ENCODE measurements at regions not wholly inside any gene's neighbourhood (a gene's known extent, or its start where the extent isn't known, plus 50 kb on each side); places are given as distances from the start of the nearest gene placed in this dataset.

DNA sequence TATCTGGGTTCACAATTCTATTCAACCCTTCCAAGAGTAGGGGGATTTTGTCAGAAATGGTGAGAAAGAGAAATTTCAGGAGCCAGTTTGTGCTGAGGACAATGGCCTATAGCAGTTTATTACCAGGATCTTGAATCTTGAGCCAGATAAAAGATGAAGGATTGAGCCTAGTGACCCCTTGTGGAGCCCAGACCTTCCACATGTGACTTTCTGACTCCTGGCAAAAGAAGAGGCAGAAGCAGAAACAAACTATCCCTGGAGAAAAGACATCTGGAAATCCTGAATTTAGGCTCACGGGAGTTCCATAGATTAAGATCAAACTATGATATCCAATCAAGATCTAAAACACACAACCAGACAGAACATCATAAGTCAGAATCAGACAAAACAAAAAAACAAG lies 60.9 kb upstream of the CHRM2 start:
- Histone ChIP-seq H3K9me3 (ENCODE audit: insufficient read depth, low read depth, low read length) (no peaks in the 10 kb centered on the region), H3K9ac (ENCODE audit: low read depth, low read length) (no peak overlapping the region), H3K4me1 (ENCODE audit: insufficient read depth, low read length) (no peaks in the 10 kb centered on the region), H3K36me3 (ENCODE audit: insufficient read depth, low read depth, low read length) (no peaks in the 10 kb centered on the region), H3K4me3 (ENCODE audit: low read length) (no peak overlapping the region), H3K27ac (ENCODE audit: low read length) (no peak overlapping the region), H3K27me3 (ENCODE audit: insufficient read depth, low read length) (no peaks in the 10 kb centered on the region)

DNA sequence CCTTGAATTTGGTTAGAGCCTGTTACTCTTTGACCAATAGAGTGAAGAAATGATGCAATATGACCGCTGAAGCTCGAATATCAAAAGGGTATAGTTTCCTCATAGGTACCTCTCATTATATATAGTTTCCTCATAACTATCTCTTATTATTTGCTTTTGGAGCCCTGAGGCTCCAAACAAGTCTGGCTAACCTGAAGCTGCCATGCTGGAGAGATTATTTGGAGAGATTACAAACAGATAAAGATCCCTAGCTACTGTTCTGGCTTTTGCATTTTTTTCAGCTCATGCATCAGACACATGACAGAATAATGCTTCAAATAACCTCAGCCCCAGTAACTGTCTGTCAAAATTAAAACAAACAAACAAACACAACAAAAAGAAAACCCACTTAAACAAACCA lies 65.4 kb upstream of the CHRM2 start:
- Histone ChIP-seq H3K9ac (ENCODE audit: low read depth, low read length) (no peak overlapping the region), H3K36me3 (ENCODE audit: insufficient read depth, low read depth, low read length) (no peaks in the 10 kb centered on the region), H3K4me3 (ENCODE audit: low read length) (no peak overlapping the region), H3K27me3 (ENCODE audit: insufficient read depth, low read length) (no peaks in the 10 kb centered on the region), H3K4me1 (ENCODE audit: insufficient read depth, low read length) (no peaks in the 10 kb centered on the region), H3K9me3 (ENCODE audit: insufficient read depth, low read depth, low read length) (no peaks in the 10 kb centered on the region), H3K27ac (ENCODE audit: low read length) (no peak overlapping the region)

DNA sequence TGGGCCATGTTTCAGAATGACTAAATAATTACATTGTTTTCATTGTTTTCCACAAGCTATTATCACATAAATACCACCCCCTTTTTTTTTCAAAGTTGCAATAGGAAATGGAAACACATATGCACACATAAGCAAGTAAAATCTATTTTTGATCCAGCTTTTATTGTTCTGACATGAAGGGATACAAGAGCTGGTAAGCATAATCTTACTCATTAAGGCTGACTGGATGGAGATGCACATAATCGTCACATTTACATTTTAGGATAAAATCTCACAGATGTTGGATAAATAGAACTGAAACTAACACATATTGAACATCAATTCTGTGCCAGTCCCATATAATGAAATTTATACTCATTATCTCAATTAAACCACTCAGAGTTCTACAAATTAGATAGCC lies 84.5 kb upstream of the CHRM2 start:
- Histone ChIP-seq H3K27me3 (ENCODE audit: insufficient read depth, low read length) (no peaks in the 10 kb centered on the region), H3K4me3 (ENCODE audit: low read length) (no peak overlapping the region), H3K36me3 (ENCODE audit: insufficient read depth, low read depth, low read length) (no peaks in the 10 kb centered on the region), H3K9ac (ENCODE audit: low read depth, low read length) (no peak overlapping the region), H3K9me3 (ENCODE audit: insufficient read depth, low read depth, low read length) (no peaks in the 10 kb centered on the region), H3K4me1 (ENCODE audit: insufficient read depth, low read length) (no peaks in the 10 kb centered on the region), H3K27ac (ENCODE audit: low read length) (no peak overlapping the region)

DNA sequence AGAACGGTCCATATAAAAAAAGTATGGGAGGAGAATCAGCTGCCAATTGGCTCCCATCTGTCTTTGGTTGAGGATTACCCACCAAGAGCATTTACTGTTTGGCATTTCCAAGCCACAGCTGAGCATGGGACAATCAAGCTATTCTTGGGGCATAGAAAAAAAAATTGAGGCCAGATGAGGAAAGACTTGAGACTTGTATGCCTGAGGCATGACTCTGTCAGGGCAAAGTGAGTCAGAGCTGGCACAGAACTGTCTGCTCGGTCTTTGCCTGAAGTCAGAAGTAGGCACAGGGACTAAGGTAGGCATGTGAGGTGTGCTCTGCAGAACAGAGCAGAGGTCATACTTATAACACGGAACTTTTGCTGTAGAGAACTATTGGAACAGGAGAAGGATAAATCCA lies 126.5 kb upstream of the CHRM2 start:
- H3K4me3 ChIP-seq (ENCODE audit: low read length) = no peak overlapping the region
- no peak overlapping the region for H3K9ac ChIP-seq (ENCODE audit: low read depth, low read length)
- no peaks in the 10 kb centered on the region for H3K4me1 ChIP-seq (ENCODE audit: insufficient read depth, low read length)
- no peaks in the 10 kb centered on the region for H3K36me3 ChIP-seq (ENCODE audit: insufficient read depth, low read depth, low read length)
- H3K9me3 ChIP-seq (ENCODE audit: insufficient read depth, low read depth, low read length) = peaks cover 18% of the 10 kb centered on the region
- no peaks in the 10 kb centered on the region for H3K27me3 ChIP-seq (ENCODE audit: insufficient read depth, low read length)
- no peak overlapping the region for H3K27ac ChIP-seq (ENCODE audit: low read length)

DNA sequence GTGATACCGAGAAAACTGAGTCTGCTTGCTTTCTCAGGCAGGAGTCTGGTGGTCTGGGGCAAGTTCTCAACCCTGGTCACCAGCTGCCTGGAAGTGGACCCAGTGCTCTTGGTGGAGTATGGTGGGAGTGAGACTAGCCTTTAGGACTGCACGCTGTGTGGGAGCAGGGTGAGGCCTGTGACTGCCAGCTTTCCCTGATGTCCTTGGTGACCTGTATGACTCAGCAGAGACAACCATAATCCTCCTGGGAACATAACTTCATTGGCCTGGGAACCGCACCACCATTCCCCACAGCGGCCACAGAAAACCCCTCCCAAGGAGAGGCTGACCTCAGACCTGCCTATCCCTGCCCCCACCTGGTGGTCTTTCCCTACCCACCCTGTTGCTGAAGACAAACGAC lies 139.5 kb upstream of the CHRM2 start:
- Histone ChIP-seq H3K4me3 (ENCODE audit: low read length) (no peak overlapping the region), H3K4me1 (ENCODE audit: insufficient read depth, low read length) (no peaks in the 10 kb centered on the region), H3K9ac (ENCODE audit: low read depth, low read length) (no peak overlapping the region)

DNA sequence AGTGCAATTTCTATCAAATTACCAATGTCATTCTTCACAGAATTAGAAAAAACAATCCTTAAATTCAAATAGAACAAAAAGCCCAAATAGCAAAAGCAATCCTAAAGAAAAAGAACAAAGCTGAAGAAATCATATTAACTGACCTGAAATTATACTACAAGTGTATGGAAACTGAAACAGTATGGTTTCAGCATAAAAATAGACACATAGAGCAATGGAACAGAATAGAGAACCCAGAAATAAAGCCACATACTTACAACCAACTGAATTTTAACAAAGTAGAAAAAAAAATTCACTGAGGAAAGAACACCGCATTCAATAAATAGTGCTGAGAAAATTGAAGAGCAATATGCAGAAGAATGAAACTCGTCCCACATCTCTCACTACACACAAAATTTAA lies 142.0 kb upstream of the CHRM2 start:
- Histone ChIP-seq H3K9me3 (ENCODE audit: insufficient read depth, low read depth, low read length) (no peaks in the 10 kb centered on the region), H3K27ac (ENCODE audit: low read length) (no peak overlapping the region), H3K9ac (ENCODE audit: low read depth, low read length) (no peak overlapping the region), H3K27me3 (ENCODE audit: insufficient read depth, low read length) (no peaks in the 10 kb centered on the region), H3K4me3 (ENCODE audit: low read length) (no peak overlapping the region), H3K4me1 (ENCODE audit: insufficient read depth, low read length) (no peaks in the 10 kb centered on the region), H3K36me3 (ENCODE audit: insufficient read depth, low read depth, low read length) (no peaks in the 10 kb centered on the region)

More for the DNA sequence above, 139.5 kb upstream of the CHRM2 start:
- Histone ChIP-seq H3K27me3 (ENCODE audit: insufficient read depth, low read length) (no peaks in the 10 kb centered on the region), H3K27ac (ENCODE audit: low read length) (no peak overlapping the region), H3K36me3 (ENCODE audit: insufficient read depth, low read depth, low read length) (no peaks in the 10 kb centered on the region), H3K9me3 (ENCODE audit: insufficient read depth, low read depth, low read length) (no peaks in the 10 kb centered on the region)

DNA sequence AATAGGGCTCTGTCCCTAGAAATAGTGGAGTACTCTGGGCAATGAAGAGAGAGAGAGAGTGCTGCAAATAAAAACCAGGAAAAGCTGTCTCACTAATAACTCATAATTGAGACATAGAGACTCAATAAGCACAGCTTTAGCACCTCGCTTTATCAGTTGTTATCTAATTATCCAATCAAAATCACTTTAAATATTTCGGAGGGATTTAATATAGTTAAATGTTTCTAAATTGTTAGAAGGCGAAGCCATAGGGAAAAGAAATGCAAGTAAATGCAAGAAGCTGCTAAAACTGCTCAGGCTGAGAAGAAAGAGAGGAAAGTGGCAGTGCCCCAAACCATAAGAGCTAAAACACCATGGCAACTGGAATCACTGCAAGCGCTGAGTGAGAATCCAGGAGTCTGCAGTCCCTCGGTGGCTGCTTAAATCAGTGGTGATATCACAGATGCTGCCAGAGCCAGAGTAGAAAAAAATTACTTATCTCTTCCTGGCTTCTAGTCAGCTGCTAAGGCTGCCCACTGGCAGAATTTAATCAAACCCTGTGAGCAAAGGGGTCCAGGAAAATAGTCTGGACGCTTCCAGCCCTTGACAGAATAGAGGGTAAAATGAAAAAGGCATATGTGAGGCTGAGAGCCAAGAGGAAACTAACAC lies 150.4 kb upstream of the CHRM2 start:
- Histone ChIP-seq H3K9me3 (ENCODE audit: insufficient read depth, low read depth, low read length) (no peaks in the 10 kb centered on the region), H3K9ac (ENCODE audit: low read depth, low read length) (no peak overlapping the region), H3K4me1 (ENCODE audit: insufficient read depth, low read length) (peaks cover 7% of the 10 kb centered on the region), H3K4me3 (ENCODE audit: low read length) (no peak overlapping the region), H3K27ac (ENCODE audit: low read length) (no peak overlapping the region), H3K36me3 (ENCODE audit: insufficient read depth, low read depth, low read length) (no peaks in the 10 kb centered on the region), H3K27me3 (ENCODE audit: insufficient read depth, low read length) (no peaks in the 10 kb centered on the region)

DNA sequence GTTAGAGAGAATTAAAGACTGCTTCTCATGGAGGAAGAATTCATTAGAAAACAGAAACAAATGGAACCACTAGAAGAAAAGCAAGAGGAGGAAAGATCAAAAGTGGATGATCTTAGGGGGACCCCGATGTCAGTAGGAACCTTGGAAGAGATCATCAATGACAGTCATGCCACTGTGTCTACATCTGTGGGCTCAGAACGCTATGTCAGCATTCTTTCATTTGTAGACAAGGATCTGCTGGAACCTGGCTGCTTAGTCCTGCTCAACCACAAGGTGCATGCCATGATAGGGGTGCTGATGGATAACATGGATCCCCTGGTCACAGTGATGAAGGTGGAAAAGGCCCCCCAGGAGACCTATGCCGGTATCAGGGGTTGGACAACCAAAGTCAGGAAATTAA lies 154.4 kb upstream of the CHRM2 start:
- no peaks in the 10 kb centered on the region for H3K27me3 ChIP-seq (ENCODE audit: insufficient read depth, low read length)
- no peaks in the 10 kb centered on the region for H3K36me3 ChIP-seq (ENCODE audit: insufficient read depth, low read depth, low read length)
- H3K27ac ChIP-seq (ENCODE audit: low read length) = no peak overlapping the region
- no peaks in the 10 kb centered on the region for H3K9me3 ChIP-seq (ENCODE audit: insufficient read depth, low read depth, low read length)
- H3K4me1 ChIP-seq (ENCODE audit: insufficient read depth, low read length) = peaks cover 7% of the 10 kb centered on the region
- H3K4me3 ChIP-seq (ENCODE audit: low read length) = no peak overlapping the region
- no peak overlapping the region for H3K9ac ChIP-seq (ENCODE audit: low read depth, low read length)

DNA sequence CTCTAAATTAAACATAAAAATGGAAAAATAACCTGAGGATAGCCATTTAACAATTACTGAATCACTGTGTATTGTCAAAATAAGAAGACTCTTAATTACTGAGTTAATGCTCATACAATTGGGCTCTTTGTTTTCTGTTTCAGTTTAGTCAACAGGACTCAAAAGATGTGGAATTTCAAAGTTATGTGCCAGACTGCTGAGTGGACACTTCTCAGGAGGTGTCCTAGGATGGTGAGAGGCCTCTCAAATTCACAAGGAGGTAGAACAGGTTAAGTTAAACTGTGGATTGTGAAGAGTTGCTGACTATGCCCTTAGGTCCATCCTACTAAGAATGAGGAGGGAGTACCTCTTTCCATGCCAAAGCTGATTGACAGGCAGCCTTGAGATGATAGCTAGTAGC lies 157.7 kb upstream of the CHRM2 start:
- Histone ChIP-seq H3K9me3 (ENCODE audit: insufficient read depth, low read depth, low read length) (no peaks in the 10 kb centered on the region), H3K36me3 (ENCODE audit: insufficient read depth, low read depth, low read length) (no peaks in the 10 kb centered on the region), H3K4me3 (ENCODE audit: low read length) (no peak overlapping the region), H3K9ac (ENCODE audit: low read depth, low read length) (no peak overlapping the region), H3K4me1 (ENCODE audit: insufficient read depth, low read length) (no peaks in the 10 kb centered on the region), H3K27ac (ENCODE audit: low read length) (no peak overlapping the region), H3K27me3 (ENCODE audit: insufficient read depth, low read length) (no peaks in the 10 kb centered on the region)

DNA sequence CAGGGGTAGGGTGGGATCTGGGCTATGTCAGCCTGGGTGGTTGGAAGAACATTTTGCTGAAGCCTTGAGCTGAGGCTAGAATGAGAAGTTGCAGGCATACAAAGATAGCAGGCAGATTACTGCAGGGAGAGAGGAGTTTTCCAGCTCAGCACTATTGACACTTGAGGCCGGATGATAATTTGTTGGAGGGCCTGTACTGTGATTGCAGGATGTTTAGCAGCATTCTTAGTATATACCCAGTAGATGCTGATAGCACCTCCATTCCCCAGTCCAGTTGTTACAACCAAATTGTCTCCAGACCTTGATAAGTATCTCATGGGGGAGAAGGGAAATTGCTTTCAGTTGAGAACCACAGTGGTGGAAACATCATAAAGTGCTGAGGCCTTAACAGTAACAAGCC lies 158.6 kb upstream of the CHRM2 start:
- no peak overlapping the region for H3K27ac ChIP-seq (ENCODE audit: low read length)
- H3K27me3 ChIP-seq (ENCODE audit: insufficient read depth, low read length) = no peaks in the 10 kb centered on the region
- H3K9me3 ChIP-seq (ENCODE audit: insufficient read depth, low read depth, low read length) = no peaks in the 10 kb centered on the region

DNA sequence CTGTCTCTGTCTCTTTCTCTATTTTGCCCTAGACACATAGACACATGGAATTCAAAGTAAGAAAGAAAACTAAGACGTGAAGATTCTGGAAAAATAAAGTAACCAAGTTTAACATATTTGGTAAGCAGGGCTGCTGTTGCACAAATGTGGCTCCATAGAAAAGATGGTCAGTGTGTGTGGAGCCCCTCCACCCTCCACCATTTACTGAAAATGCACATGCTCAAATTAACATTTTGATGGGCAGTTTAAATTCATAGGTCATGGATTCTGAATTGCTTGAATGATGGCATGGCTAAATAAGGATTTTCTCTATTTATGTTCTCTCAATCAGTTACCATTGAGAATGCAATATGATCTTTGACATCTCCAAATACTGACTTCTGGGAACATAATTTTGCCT lies 165.5 kb upstream of the CHRM2 start:
- Histone ChIP-seq H3K9me3 (ENCODE audit: insufficient read depth, low read depth, low read length) (no peaks in the 10 kb centered on the region), H3K4me1 (ENCODE audit: insufficient read depth, low read length) (no peaks in the 10 kb centered on the region; the same call in 1 of the 2 replicates), H3K4me3 (ENCODE audit: low read length) (no peak overlapping the region), H3K27ac (ENCODE audit: low read length) (no peak overlapping the region), H3K9ac (ENCODE audit: low read depth, low read length) (no peak overlapping the region), H3K27me3 (ENCODE audit: insufficient read depth, low read length) (no peaks in the 10 kb centered on the region), H3K36me3 (ENCODE audit: insufficient read depth, low read depth, low read length) (no peaks in the 10 kb centered on the region)

More for the DNA sequence above, 158.6 kb upstream of the CHRM2 start:
- H3K4me3 ChIP-seq (ENCODE audit: low read length) = no peak overlapping the region
- no peak overlapping the region for H3K9ac ChIP-seq (ENCODE audit: low read depth, low read length)
- H3K36me3 ChIP-seq (ENCODE audit: insufficient read depth, low read depth, low read length) = no peaks in the 10 kb centered on the region
- no peaks in the 10 kb centered on the region for H3K4me1 ChIP-seq (ENCODE audit: insufficient read depth, low read length)

DNA sequence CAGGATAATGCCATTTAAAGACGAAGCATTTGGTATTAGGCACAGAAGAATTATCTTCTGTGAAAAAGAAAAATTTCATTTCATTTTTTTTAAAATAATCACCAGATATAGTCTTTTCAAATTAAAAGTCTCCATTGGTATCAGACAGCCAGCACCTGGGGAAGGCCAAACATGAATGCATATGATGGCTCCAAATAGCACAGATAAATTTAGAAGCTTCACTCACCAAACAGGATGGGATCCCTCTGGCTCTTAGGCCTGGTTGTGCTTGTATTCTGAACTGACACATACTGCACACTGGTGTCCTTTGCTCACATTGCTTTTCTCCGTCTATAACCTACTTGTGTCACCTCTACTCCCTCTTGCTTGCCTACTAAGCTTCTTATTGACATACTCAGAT lies 169.5 kb upstream of the CHRM2 start:
- no peak overlapping the region for H3K9ac ChIP-seq (ENCODE audit: low read depth, low read length)
- H3K9me3 ChIP-seq (ENCODE audit: insufficient read depth, low read depth, low read length) = no peaks in the 10 kb centered on the region
- no peak overlapping the region for H3K4me3 ChIP-seq (ENCODE audit: low read length)
- no peaks in the 10 kb centered on the region; the same call in 1 of the 2 replicates for H3K4me1 ChIP-seq (ENCODE audit: insufficient read depth, low read length)
- H3K36me3 ChIP-seq (ENCODE audit: insufficient read depth, low read depth, low read length) = no peaks in the 10 kb centered on the region
- no peak overlapping the region for H3K27ac ChIP-seq (ENCODE audit: low read length)
- no peaks in the 10 kb centered on the region for H3K27me3 ChIP-seq (ENCODE audit: insufficient read depth, low read length)

Measured in iPS-20b (cell line).